PFSK-1 (cell line): ENCODE measurements at regions not wholly inside any gene's neighbourhood (a gene's known extent, or its start where the extent isn't known, plus 50 kb on each side); places are given as distances from the start of the nearest gene placed in this dataset.

Experiments
- FOXP2 ChIP-seq: optimal IDR thresholded peaks from 2 replicates; pipeline ENCODE3; 2011; ENCODE audit warnings: borderline replicate concordance, control low read depth, inconsistent platforms; ENCODE audit not compliant: insufficient read depth; ENCODE audit errors: extremely low read length, extremely low read depth
- POLR2AphosphoS5 ChIP-seq: IDR thresholded peaks from 2 replicates; pipeline ENCODE4 v1.6.1; 2012; ENCODE audit warnings: low read depth, mild to moderate bottlenecking, control low read depth, low read length, moderate library complexity
- SIN3A ChIP-seq: IDR thresholded peaks from 2 replicates; pipeline ENCODE4 v1.6.1; 2012; ENCODE audit warnings: mild to moderate bottlenecking, low read length, moderate library complexity, borderline replicate concordance; ENCODE audit not compliant: insufficient read depth
- TAF1 ChIP-seq: IDR thresholded peaks from 2 replicates; pipeline ENCODE4 v1.6.1; 2012; ENCODE audit warnings: low read length, control low read depth, borderline replicate concordance; ENCODE audit not compliant: insufficient read depth
- TF ChIP-seq, protein P1 (sequence below), 2 experiments: IDR thresholded peaks; 2 replicates each; pipeline versions ENCODE4 v1.6.1 to v1.8.0; 2011 to 2012; ENCODE audit warnings: low read depth in 2 of 2, low read length in 2 of 2, control low read depth in 1 of 2, inconsistent platforms in 1 of 2, mild to moderate bottlenecking in 1 of 2, moderate library complexity in 1 of 2; ENCODE audit not compliant: insufficient read depth in 1 of 2

GRCh38 chrX:2600564-2600963 is 90.5 kb upstream of the CD99 start:
- TF ChIP-seq SIN3A (no peak), POLR2AphosphoS5 (no peak), TAF1 (no peak), FOXP2 (no peak)
- TF ChIP-seq, protein P1, sequence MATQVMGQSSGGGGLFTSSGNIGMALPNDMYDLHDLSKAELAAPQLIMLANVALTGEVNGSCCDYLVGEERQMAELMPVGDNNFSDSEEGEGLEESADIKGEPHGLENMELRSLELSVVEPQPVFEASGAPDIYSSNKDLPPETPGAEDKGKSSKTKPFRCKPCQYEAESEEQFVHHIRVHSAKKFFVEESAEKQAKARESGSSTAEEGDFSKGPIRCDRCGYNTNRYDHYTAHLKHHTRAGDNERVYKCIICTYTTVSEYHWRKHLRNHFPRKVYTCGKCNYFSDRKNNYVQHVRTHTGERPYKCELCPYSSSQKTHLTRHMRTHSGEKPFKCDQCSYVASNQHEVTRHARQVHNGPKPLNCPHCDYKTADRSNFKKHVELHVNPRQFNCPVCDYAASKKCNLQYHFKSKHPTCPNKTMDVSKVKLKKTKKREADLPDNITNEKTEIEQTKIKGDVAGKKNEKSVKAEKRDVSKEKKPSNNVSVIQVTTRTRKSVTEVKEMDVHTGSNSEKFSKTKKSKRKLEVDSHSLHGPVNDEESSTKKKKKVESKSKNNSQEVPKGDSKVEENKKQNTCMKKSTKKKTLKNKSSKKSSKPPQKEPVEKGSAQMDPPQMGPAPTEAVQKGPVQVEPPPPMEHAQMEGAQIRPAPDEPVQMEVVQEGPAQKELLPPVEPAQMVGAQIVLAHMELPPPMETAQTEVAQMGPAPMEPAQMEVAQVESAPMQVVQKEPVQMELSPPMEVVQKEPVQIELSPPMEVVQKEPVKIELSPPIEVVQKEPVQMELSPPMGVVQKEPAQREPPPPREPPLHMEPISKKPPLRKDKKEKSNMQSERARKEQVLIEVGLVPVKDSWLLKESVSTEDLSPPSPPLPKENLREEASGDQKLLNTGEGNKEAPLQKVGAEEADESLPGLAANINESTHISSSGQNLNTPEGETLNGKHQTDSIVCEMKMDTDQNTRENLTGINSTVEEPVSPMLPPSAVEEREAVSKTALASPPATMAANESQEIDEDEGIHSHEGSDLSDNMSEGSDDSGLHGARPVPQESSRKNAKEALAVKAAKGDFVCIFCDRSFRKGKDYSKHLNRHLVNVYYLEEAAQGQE (IDR thresholded peaks at IDR 0.05; ENCODE audit: insufficient read depth in 1 of 2, low read depth in 2 of 2, low read length in 2 of 2), result no peak
